ENCODE measurements at regions not wholly inside any gene's neighbourhood (a gene's known extent, or its start where the extent isn't known, plus 50 kb on each side); places are given as distances from the start of the nearest gene placed in this dataset.

DNA sequence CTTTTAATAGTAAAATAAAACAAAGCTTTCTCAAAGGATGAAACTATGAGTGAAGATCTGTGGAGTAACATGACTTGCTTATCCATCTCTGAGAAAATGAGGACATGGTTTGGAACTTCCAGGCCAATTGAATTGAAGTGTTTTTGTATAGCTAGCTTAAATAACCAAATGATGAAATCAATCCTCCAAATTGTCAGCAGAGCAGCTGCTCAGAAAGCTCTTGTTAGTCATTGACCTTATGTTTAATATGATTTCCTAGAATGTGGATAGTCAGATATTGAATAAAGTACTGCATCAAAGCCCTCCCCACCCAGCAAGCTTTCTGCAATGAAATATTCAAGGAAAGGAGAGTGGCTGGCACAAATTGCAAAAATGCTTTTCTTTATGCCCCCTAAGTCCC is 437.2 kb downstream of the MFSD1 start:
- Histone ChIP-seq H3K4me1 (replicated peaks in 1 of 2; ENCODE audit: control insufficient read depth in 2 of 2, insufficient read depth in 2 of 2, low read length in 2 of 2) (no peaks in the 10 kb centered on the region), H3K36me3 (ENCODE audit: control insufficient read depth, insufficient read depth, low read length) (no peaks in the 10 kb centered on the region), H3K4me3 (no peak overlapping the region), H3K9ac (ENCODE audit: insufficient read depth in 1 of 2, low read depth in 2 of 2, low read length in 2 of 2) (no peak overlapping the region), H3K79me2 (ENCODE audit: control insufficient read depth, insufficient read depth, low read length) (no peaks in the 10 kb centered on the region), H3K9me3 (replicated peaks; ENCODE audit: control insufficient read depth, insufficient read depth, low read depth, low read length) (no peaks in the 10 kb centered on the region), H3K27ac (ENCODE audit: extremely low read depth, low read depth, low read length) (no peak overlapping the region), H4K20me1 (replicated peaks; ENCODE audit: control insufficient read depth, insufficient read depth, low read length) (no peaks in the 10 kb centered on the region), H2AFZ (ENCODE audit: low read depth, low read length) (no peak overlapping the region), H3K9me1 (ENCODE audit: control insufficient read depth, insufficient read depth, low read length) (no peaks in the 10 kb centered on the region), H3K4me2 (ENCODE audit: insufficient read depth, low read length) (no peak overlapping the region), H3K27me3 (ENCODE audit: control insufficient read depth in 2 of 2, insufficient read depth in 2 of 2, low read length in 2 of 2) (no peaks in the 10 kb centered on the region)
- DNase-seq (ENCODE audit: extremely low read depth in 1 of 4, low spot score in 3 of 4) (no peak), FAIRE-seq (no peak), ATAC-seq (no peak)
- in situ Hi-C loops (cut with MboI) (no loop called here), intact Hi-C loops (cut with micrococcal nuclease) (no loop called here)
- no TSS peak for BruUV-seq (replicated peaks)
- ChIA-PET POLR2A (no interaction called here), CTCF (ENCODE audit: low intra/inter-chr PET ratio) (no interaction called here)
- TF ChIP-seq SOX6 (IDR thresholded peaks at IDR 0.05) (no peak), TAF15 (IDR thresholded peaks at IDR 0.05; ENCODE audit: low read depth, low read length) (no peak), U2AF1 (optimal IDR thresholded peaks at IDR 0.05; ENCODE audit: low read depth, low read length) (no peak), ZNF3 (CRISPR knock-in tag; IDR thresholded peaks at IDR 0.05) (no peak), PYGO2 (tag; IDR thresholded peaks at IDR 0.05) (no peak), MTA1 (IDR thresholded peaks at IDR 0.05; ENCODE audit: borderline replicate concordance) (no peak), SRSF3 (IDR thresholded peaks at IDR 0.05; ENCODE audit: insufficient read depth, low read length) (no peak), ILK (tag; IDR thresholded peaks at IDR 0.05; ENCODE audit: borderline replicate concordance, low read depth) (no peak), ZSCAN29 (IDR thresholded peaks at IDR 0.05) (no peak), ZNF778 (CRISPR knock-in tag; IDR thresholded peaks at IDR 0.05) (no peak)
- TF ChIP-seq, protein P1, sequence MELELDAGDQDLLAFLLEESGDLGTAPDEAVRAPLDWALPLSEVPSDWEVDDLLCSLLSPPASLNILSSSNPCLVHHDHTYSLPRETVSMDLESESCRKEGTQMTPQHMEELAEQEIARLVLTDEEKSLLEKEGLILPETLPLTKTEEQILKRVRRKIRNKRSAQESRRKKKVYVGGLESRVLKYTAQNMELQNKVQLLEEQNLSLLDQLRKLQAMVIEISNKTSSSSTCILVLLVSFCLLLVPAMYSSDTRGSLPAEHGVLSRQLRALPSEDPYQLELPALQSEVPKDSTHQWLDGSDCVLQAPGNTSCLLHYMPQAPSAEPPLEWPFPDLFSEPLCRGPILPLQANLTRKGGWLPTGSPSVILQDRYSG (tag; conservative IDR thresholded peaks at IDR 0.05; ENCODE audit: low read depth): no peak
- TF ChIP-seq, protein P2, sequence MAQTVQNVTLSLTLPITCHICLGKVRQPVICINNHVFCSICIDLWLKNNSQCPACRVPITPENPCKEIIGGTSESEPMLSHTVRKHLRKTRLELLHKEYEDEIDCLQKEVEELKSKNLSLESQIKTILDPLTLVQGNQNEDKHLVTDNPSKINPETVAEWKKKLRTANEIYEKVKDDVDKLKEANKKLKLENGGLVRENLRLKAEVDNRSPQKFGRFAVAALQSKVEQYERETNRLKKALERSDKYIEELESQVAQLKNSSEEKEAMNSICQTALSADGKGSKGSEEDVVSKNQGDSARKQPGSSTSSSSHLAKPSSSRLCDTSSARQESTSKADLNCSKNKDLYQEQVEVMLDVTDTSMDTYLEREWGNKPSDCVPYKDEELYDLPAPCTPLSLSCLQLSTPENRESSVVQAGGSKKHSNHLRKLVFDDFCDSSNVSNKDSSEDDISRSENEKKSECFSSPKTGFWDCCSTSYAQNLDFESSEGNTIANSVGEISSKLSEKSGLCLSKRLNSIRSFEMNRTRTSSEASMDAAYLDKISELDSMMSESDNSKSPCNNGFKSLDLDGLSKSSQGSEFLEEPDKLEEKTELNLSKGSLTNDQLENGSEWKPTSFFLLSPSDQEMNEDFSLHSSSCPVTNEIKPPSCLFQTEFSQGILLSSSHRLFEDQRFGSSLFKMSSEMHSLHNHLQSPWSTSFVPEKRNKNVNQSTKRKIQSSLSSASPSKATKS (CRISPR knock-in tag; IDR thresholded peaks at IDR 0.05): no peak
- TF ChIP-seq, protein P3, sequence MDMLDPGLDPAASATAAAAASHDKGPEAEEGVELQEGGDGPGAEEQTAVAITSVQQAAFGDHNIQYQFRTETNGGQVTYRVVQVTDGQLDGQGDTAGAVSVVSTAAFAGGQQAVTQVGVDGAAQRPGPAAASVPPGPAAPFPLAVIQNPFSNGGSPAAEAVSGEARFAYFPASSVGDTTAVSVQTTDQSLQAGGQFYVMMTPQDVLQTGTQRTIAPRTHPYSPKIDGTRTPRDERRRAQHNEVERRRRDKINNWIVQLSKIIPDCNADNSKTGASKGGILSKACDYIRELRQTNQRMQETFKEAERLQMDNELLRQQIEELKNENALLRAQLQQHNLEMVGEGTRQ (CRISPR knock-in tag; IDR thresholded peaks at IDR 0.05): no peak
- TF ChIP-seq, protein P4, sequence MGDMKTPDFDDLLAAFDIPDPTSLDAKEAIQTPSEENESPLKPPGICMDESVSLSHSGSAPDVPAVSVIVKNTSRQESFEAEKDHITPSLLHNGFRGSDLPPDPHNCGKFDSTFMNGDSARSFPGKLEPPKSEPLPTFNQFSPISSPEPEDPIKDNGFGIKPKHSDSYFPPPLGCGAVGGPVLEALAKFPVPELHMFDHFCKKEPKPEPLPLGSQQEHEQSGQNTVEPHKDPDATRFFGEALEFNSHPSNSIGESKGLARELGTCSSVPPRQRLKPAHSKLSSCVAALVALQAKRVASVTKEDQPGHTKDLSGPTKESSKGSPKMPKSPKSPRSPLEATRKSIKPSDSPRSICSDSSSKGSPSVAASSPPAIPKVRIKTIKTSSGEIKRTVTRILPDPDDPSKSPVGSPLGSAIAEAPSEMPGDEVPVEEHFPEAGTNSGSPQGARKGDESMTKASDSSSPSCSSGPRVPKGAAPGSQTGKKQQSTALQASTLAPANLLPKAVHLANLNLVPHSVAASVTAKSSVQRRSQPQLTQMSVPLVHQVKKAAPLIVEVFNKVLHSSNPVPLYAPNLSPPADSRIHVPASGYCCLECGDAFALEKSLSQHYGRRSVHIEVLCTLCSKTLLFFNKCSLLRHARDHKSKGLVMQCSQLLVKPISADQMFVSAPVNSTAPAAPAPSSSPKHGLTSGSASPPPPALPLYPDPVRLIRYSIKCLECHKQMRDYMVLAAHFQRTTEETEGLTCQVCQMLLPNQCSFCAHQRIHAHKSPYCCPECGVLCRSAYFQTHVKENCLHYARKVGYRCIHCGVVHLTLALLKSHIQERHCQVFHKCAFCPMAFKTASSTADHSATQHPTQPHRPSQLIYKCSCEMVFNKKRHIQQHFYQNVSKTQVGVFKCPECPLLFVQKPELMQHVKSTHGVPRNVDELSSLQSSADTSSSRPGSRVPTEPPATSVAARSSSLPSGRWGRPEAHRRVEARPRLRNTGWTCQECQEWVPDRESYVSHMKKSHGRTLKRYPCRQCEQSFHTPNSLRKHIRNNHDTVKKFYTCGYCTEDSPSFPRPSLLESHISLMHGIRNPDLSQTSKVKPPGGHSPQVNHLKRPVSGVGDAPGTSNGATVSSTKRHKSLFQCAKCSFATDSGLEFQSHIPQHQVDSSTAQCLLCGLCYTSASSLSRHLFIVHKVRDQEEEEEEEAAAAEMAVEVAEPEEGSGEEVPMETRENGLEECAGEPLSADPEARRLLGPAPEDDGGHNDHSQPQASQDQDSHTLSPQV (IDR thresholded peaks at IDR 0.05): no peak
